GM19351 (cell line): ENCODE measurements at regions not wholly inside any gene's neighbourhood (a gene's known extent, or its start where the extent isn't known, plus 50 kb on each side); places are given as distances from the start of the nearest gene placed in this dataset.
"Not testable (repeated sequence)": the region's sequence is repeated elsewhere in the genome, so short reads cannot be mapped to it uniquely, and the experiment has no call there.

Experiments used
- ATAC-seq: cut with Tn5 transposase; IDR thresholded peaks from one replicate; pipeline ENCODE4 v1.9.1; 2021; ENCODE audit warnings: mild to moderate bottlenecking, moderate library complexity; ENCODE audit not compliant: unreplicated experiment

GRCh38 chr9:105021917-105022316 lies 94.0 kb upstream of the ABCA1 start:
- no peak for ATAC-seq

DNA sequence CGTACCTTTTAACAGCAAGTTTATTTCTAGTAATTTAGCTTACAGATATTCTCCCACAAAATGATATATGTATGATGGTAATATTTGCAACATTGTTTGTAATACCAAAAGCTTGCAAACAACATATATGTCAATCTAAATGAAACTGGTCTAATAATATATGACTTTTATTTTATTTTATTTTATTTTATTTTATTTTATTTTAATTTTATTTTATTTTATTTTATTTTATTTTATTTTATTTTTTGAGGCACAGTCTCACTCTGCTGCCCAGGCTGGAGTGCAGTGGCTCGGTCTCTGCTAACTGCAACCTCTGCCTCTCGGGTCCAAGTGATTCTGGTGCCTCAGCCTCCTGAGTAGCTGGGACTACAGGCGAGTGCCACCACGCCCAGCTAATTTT lies 94.6 kb upstream of the ABCA1 start:
- ATAC-seq: not testable (repeated sequence)

- no peak for ATAC-seq
These were observed 95.8 kb upstream of the ABCA1 start for GRCh38 chr9:105023788-105024187.

DNA sequence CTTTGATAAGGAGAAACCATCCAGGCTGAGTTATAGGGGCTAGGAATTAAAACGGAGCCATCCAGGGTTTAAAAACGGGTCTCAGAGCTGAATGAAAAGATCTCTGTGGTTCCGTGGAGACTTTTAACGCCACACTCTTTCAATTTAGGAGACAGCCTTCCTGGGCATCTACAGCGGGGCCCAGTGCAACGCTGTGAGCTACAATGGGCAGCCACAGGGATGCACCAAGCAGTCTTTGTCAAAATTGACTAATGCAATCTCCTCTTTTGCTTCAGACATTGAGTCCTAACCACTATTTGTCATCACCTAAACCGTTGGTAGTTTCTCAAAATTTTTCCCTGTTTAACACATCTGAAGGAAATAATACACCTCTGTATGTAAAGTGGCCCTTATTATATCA lies 96.6 kb upstream of the ABCA1 start:
- no peak for ATAC-seq

- no peak for ATAC-seq
These were observed 98.5 kb upstream of the ABCA1 start for GRCh38 chr9:105026451-105026850.

GRCh38 chr9:105027084-105027483 lies 99.1 kb upstream of the ABCA1 start:
- ATAC-seq: no peak

DNA sequence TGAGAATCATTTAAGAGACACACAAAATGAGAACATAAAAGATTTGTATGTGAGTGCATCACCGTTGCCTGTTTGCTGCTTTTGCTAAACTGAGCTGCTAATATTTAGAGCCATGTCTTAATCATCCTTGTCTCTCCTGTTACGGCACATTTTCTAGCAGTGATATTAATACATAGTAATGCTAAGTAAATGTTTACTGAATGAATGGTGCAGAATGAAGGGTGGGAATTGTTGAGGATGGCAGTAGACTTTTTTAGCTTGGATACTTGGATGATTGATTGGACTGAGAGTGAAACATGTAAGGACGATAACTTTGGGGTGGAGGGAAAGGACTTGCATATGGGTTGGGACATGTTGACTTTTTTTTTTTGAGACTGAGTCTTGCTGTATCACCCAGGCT lies 102.3 kb upstream of the ABCA1 start:
- no peak for ATAC-seq

DNA sequence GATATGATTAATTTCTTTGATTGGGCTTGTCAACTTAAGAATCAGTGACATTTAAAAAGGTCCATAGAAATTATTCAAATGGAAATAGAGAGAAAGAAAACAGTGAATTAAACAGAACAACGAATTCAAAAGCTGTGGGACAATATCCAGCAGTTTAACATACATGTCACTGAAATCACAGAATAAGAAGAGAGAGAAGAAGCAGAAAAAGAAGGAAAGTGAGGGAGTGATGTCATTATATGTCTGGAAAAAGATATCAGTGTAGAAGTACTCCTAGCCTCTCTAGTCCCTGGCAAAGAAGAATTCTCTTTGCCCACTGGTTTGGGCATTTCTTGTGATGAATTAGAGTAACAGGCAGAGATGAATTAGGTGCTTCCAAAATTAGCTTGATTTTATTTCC lies 109.2 kb upstream of the ABCA1 start:
- ATAC-seq: no peak

DNA sequence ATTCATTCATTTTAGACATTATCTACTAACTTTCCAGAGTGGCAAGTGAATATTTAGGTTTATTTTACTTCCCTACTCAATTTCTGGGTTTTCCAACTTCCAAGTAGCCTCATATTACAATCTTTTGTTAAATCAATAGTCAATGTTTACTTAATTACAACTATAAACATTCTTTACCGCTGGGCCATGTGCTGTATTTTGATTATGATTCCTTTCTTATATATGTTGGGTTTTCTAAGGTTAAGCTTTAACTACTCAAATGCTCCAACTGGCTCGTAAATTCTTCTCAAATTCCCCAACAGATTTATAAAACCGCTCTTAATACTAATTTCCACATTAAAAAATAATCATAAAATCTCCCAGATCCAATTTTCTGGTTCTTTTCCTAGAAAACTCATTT lies 110.1 kb upstream of the ABCA1 start:
- no peak for ATAC-seq

GRCh38 chr9:105039175-105039799 lies 111.3 kb upstream of the ABCA1 start:
- ATAC-seq: no peak

- ATAC-seq: no peak
These were observed 115.5 kb upstream of the ABCA1 start for GRCh38 chr9:105043370-105043936.

- ATAC-seq: no peak
These were observed 116.6 kb upstream of the ABCA1 start for GRCh38 chr9:105044518-105044917.

- no peak for ATAC-seq
These were observed 119.2 kb upstream of the ABCA1 start for GRCh38 chr9:105046907-105047741.

GRCh38 chr9:105047742-105048041 lies 119.7 kb upstream of the ABCA1 start:
- ATAC-seq: no peak

- no peak for ATAC-seq
These were observed 120.4 kb upstream of the ABCA1 start for GRCh38 chr9:105048331-105048730.

DNA sequence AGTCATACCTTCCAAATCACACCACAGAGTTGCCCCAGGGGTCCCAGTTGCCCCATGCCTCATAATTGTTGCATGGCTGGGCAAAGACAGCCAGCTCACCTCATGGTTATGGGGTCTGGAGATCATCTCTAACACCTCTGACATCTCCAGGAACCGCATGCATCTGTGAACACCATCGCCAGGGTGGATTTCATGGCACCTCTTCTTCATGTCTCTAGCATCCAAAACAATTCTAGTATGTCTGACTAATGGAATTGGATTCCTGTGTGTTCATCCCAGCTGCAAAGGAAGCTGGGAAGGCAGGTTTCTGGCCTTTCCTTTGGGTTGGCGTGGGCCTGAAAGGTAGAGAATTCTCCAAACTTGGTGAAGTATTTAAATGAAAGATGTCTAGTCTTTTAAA lies 122.3 kb upstream of the ABCA1 start:
- no peak for ATAC-seq

DNA sequence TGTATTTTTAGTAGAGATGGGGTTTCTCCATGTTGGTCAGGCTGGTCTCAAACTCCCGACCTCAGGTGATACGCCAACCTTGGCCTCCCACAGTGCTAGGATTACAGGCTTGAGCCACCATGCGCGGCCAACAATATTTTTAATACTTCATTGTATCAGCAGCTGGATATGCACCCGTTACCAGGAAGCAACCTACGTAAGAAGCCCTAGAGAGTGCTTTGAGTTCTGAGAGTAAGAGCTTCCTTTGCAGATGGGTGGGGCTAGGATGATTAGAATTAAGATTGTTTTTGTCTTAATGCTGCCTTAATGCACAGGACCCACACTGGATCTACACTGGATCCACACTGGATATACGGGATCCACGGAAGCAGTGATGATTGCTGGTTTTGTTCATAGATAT lies 123.9 kb upstream of the ABCA1 start:
- no peak for ATAC-seq

GRCh38 chr9:105052346-105052745 lies 124.4 kb upstream of the ABCA1 start:
- no peak for ATAC-seq

DNA sequence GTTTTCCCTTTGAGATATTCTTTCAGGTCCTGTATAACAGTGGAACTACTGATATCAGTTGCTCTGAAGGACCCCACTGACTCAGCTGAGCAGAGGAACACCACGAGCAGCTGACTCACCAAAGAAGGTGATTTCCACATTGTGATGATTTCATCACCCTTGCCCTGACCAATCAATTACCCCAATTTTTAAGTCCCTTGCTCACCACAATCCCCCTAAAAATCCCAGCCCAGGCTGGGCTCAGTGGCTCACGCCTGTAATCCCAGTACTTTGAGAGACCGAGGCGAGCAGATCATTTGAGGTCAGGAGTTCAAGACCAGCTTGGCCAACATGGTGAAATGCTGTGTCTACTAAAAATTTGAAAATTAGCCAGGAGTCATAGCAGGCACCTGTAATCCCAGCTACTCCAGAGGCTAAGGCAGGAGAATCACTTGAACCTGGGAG lies 125.3 kb upstream of the ABCA1 start:
- ATAC-seq: peak; percentile 82

- ATAC-seq: no peak
These were observed 126.5 kb upstream of the ABCA1 start for GRCh38 chr9:105054491-105054890.

DNA sequence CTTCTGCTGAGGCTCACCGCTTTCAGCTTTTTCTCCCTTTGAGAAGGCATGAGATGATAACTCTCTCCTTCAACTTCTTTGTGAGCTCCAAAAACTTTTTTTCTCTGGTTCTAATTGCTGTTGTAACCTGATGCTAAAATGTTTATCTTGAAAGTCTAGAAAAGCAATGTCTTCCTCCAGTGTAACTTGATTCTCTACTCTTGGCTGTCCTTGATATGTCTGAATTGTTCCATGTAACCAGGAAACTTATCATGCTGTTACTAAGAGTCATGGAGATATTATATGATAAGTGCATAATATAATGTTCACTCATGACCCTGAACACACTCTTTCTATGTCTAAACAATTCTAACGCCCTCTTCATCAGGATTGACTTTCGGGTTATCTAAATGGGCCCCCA lies 128.0 kb upstream of the ABCA1 start:
- no peak for ATAC-seq

DNA sequence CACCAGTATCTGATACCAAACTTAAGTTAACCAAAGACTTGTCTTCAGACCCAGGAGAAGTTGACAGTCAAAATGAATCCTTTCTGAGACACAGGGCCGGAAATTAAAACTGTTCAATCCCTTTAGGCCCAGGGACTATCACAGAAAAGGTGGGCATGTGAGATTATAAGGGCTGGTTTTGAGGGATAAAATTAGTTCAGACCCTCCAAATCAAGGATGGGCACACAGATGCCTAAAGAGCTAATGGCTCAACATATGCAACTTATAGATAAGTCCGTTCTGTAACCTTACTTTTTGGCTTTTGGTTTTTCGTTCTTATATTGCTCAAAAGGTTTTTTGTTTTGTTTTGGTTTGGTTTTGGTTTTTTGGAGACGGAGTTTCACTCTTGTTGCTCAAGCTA lies 129.6 kb upstream of the ABCA1 start:
- ATAC-seq: no peak
